ENCODE measurements at regions not wholly inside any gene's neighbourhood (a gene's known extent, or its start where the extent isn't known, plus 50 kb on each side); places are given as distances from the start of the nearest gene placed in this dataset.

GRCh38 chr15:31241888-31242522 is 84.6 kb upstream of the KLF13 start:
- no peak for DNase-seq (ENCODE audit: low spot score)

DNA sequence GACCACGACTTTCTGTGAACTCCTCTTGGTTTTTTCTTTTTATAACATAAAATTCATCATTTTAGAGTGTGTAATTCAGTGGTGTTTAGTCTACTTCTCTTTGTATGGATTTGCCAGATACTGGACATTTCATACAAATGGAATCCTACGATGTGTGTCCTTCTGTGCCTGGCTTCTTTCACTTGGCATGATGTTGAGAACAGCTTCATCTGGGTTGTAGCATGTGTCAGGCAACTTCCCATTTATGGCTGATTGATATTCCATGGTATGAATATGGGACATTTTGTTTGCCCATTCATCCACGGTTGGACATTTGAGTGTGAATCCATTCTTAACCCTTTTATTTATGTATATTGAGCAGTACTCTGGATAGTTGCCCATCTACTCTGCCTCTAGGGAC is 82.7 kb upstream of the KLF13 start:
- DNase-seq (ENCODE audit: low spot score), result no peak

DNA sequence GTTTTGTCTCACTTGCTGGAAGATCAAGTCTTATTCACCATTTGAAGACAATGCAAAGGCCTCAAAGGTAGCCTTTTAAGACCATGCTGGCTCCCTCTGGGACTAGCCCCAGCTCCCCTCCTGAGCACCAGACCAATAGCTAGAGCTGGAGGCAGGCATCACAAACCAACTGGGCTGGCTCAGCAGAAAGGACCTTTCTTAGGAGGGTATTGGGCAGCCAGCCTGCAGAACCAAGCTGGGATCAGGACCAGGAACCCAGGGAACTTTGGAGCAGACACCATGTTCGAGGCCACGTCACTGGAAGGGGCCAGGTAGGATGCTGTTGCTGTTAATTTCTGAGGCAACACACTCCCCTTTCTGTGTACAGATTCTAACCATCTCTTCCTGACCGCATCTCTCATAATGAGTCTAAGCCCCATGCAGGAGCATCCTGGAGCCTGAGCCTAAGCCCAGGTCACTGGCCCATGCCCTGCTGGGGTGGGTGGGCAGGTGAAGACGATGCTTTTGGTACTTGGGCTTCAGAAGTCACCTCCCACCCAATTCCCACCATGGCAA is 81.4 kb upstream of the KLF13 start:
- no peak for DNase-seq (ENCODE audit: low spot score)

DNA sequence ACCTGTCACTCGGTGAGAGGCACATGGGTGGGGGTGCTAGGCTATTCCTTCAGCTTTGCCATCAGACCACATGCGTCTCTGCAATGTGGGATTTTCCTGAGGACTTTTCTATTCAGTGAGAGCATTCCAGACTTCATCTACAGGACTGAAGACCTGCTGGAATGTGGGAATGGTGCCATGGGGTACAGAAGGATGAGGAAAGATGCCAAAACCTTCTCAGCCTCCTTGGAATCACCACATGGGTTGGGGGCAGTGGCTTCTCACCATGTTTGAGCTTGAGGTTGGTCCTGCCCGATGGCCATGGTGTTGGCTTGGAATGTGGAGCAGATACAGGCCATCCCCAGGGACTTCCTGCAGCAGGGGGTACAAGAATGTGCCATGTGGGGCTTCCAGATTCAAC is 80.9 kb upstream of the KLF13 start:
- DNase-seq (ENCODE audit: low spot score), result no peak

- no peak for DNase-seq (ENCODE audit: low spot score)
Observed at GRCh38 chr15:31247404-31247803, 79.2 kb upstream of the KLF13 start.

DNA sequence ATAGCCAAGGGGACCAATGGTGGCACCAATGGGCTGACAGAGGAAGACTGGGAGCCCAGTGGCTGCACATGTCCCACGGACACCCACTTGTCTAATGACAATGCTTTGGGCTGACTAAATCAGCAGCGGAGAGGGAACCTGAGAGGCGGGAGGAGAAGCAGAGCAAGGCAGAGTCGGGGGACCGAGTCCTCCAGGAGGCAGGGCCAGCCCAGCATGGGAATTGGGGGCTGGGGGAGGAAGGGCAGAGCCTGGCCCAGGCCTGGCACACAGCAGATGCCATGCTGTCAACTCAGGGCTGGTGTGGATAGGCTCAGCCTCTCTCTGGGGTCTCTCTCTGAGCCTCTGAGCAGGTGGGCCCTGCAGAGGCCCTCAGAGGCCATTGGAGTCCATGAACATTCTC is 78.4 kb upstream of the KLF13 start:
- no peak for DNase-seq (ENCODE audit: low spot score)

GRCh38 chr15:31248951-31249350 is 77.7 kb upstream of the KLF13 start:
- no peak for DNase-seq (ENCODE audit: low spot score)

- DNase-seq (ENCODE audit: low spot score), result no peak
Observed at GRCh38 chr15:31250033-31250432, 76.6 kb upstream of the KLF13 start.

DNA sequence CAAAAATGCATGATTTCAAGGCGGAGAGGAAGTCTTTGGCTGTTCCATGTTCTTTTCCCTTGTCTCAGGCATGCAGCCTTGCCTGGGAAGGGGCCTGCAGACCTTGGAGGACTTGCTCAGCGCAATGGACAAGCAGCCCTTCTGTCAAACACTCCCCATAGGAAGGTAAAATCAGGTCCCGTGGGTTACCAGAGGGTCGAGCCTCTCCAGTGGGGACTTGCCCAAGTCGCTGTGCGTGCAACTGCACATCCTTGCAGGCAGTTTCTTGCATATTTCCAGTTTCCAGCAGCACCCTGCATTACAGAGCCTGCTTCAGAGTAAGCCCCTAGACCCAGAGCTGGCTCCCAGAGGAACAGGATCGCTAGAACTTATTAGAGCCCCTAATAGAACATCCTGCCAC is 75.5 kb upstream of the KLF13 start:
- DNase-seq (ENCODE audit: low spot score), result no peak

GRCh38 chr15:31252171-31252785 is 74.4 kb upstream of the KLF13 start:
- no peak for DNase-seq (ENCODE audit: low spot score)

GRCh38 chr15:31254431-31255175 is 72.0 kb upstream of the KLF13 start:
- no peak for DNase-seq (ENCODE audit: low spot score)

DNA sequence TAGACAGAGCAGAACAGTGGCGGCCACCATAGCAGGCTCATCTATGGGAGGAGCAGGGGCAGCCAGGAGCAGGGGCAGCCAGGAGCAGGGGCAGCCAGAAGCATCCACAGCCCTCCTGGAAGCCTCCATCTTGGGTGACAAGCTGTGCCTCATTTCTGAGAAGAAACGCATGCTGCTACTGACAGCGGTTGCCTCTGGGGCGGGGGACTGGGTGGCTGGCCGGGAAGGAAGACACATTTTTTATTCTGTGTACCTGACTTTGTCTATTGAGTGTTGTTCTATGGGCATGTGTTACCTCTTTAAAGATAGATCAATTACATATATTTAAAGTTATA is 71.5 kb upstream of the KLF13 start:
- no peak for DNase-seq (ENCODE audit: low spot score)

- no peak for DNase-seq (ENCODE audit: low spot score)
Observed at GRCh38 chr15:31255732-31256377, 70.8 kb upstream of the KLF13 start.

GRCh38 chr15:31256378-31257265 is 70.0 kb upstream of the KLF13 start:
- no peak for DNase-seq (ENCODE audit: low spot score)

- no peak for DNase-seq (ENCODE audit: low spot score)
Observed at GRCh38 chr15:31257286-31257685, 69.3 kb upstream of the KLF13 start.

- no peak for DNase-seq (ENCODE audit: low spot score)
Observed at GRCh38 chr15:31258260-31258659, 68.4 kb upstream of the KLF13 start.

DNA sequence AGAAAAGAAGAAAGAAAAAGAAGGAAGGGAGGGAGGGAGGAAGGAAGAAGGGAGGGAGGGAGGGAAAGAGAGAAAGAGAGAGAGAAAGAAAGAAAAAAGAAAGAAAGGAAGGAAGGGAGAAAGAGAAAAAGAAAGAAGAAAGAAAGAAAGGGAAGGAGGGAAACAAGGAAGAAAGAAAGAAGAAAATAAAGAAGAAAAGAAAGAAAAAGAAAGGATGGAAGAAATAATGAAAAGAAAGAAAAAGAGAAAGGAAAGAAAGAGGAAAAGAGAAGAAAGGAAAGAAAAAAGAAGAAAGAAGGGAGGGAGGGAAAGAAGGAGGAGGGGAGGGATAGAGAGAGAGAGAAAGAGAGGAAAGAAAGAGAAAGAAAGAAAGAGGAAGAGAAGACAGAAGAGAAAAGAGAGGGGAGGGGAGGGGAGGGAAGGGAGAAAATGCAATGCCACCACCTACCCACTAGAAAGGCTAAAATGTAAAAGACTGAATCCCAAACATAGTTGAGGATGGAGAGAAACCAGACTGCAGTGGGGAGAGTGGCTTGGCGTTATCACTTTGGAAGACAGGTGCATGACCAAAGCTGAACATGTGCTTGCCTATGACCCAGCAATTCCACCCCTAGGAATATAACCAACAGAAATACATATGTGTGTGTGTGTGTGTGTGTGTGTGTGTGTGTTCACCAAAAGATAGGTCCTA is 66.9 kb upstream of the KLF13 start:
- DNase-seq (ENCODE audit: low spot score), result no peak

DNA sequence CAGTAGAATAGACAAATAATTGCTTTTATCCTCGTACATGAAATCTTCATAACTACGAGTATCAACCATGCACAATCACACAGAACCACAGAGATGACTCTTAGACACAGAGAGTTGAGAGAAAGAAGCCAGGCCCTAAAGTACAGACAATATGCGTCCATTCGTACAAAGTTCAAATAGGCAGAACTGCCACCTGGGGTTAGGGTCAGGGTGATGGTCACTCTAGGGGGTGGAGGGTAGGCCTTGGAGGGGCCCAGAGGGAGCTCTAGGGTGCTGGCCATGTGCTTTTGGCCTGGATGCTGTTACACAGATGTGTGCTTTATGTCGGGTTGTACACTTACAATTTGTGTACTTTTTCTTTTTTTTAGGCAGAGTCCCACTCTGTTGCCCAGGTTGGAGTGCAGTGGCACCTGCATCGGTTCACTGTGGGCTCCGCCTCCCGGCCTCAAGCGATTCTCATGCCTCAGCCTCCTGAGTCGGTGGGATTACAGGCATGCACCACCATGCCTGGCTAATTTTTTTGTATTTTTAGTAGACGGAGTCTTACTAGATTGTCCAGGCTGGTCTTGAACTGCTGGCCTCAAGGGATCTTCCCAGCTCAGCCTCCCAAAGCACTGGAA is 65.9 kb upstream of the KLF13 start:
- DNase-seq (ENCODE audit: low spot score), result no peak

DNA sequence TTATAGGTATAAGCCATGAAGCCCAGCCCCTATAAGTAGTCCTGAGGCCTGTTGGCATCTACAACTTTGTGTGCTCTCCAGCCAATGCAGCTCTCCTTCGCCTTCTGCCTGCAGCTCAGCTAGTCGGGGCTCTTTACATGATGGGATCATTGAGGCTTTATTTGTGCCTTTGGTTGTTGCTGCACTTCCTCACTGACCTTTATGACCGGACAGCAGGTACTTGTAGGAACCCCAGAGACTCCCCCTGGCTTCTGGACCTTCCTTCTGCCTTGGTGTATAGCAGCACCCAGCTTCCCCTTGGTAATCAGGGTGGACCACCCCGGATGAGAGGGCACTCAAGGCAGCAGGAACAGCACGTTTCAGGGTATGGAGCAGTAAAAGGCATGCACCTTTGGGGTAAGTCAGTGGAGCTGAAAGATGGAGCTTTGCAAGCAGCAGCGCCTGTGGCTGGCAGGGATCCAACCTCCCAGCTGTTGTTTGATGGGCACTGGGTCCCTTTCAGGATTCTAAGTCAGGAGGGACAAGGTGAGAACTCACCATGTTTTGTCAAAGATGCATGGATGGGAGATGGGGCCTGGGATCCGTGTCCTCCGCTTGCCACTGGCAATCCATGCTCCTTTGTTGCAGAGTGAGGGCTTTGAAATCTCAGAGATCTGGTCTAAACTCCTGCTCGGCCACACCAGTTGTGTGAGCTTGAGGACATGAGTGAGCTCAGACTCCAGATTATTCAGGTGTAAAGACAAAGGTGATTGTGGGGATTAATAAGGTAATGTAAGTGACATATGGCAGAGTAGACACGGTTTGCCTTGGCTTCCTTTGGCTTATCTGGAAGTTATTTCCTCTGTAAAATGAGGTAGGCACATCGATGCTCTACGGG is 65.1 kb upstream of the KLF13 start:
- DNase-seq (ENCODE audit: low spot score), result no peak

DNA sequence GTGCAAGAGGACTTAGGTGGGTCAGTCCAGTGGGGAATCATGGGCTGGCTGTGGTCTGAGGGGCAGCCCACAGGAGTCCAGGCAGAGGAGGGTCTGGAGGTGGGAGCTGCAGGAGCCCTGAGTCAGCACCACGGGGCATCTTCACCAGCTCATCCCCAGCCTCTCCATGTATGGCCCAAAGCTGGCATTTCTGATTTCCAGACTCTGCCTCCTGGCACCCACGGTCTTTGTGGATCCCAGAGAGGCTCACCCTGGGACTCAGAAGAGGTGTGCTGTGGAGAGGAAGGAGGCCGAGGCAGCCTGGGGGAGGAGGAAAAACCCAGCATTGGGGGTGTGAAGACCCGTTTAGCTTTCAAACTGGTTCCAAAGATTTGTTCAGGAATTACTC is 64.5 kb upstream of the KLF13 start:
- no peak for DNase-seq (ENCODE audit: low spot score)
